Retina (tissue), 1 donor: ENCODE measurements at regions not wholly inside any gene's neighbourhood (a gene's known extent, or its start where the extent isn't known, plus 50 kb on each side); places are given as distances from the start of the nearest gene placed in this dataset.
"Not testable (repeated sequence)": the region's sequence is repeated elsewhere in the genome, so short reads cannot be mapped to it uniquely, and the experiment has no call there.

Source experiments
- DNase-seq: peaks from one replicate; pipeline ENCODE4 v3.0.0-alpha.2; 2016

GRCh38 chrX:121457096-121457495, 409.7 kb downstream of the GLUD2 start:
- DNase-seq, result no peak

GRCh38 chrX:121479406-121479805, 432.0 kb downstream of the GLUD2 start:
- DNase-seq, result no peak

- no peak for DNase-seq
Observed at GRCh38 chrX:121496966-121497365, 449.6 kb downstream of the GLUD2 start.

GRCh38 chrX:121504153-121504552, 456.7 kb downstream of the GLUD2 start:
- no peak for DNase-seq

GRCh38 chrX:121546317-121546716, 498.9 kb downstream of the GLUD2 start:
- no peak for DNase-seq

GRCh38 chrX:121558886-121559285, 511.5 kb downstream of the GLUD2 start:
- DNase-seq, result no peak

GRCh38 chrX:121562616-121563015, 515.2 kb downstream of the GLUD2 start:
- DNase-seq, result no peak

- no peak for DNase-seq
Observed at GRCh38 chrX:121569609-121570008, 522.2 kb downstream of the GLUD2 start.

- no peak for DNase-seq
Observed at GRCh38 chrX:121570072-121570841, 522.8 kb downstream of the GLUD2 start.

GRCh38 chrX:121571333-121571732, 523.9 kb downstream of the GLUD2 start:
- DNase-seq, result no peak

- not testable (repeated sequence) for DNase-seq
Observed at GRCh38 chrX:121574384-121574783, 527.0 kb downstream of the GLUD2 start.

- no peak for DNase-seq
Observed at GRCh38 chrX:121579016-121579760, 531.8 kb downstream of the GLUD2 start.

GRCh38 chrX:121581885-121582284, 534.5 kb downstream of the GLUD2 start:
- DNase-seq, result no peak

- DNase-seq, result no peak
Observed at GRCh38 chrX:121585626-121586025, 538.2 kb downstream of the GLUD2 start.

GRCh38 chrX:121592884-121593283, 545.5 kb downstream of the GLUD2 start:
- no peak for DNase-seq

GRCh38 chrX:121598356-121598755, 550.9 kb downstream of the GLUD2 start:
- no peak for DNase-seq

- no peak for DNase-seq
Observed at GRCh38 chrX:121635141-121635540, 587.7 kb downstream of the GLUD2 start.

- DNase-seq, result no peak
Observed at GRCh38 chrX:121639781-121640180, 592.4 kb downstream of the GLUD2 start.

GRCh38 chrX:121641560-121641959, 594.1 kb downstream of the GLUD2 start:
- DNase-seq, result no peak

GRCh38 chrX:121642415-121642814, 595.0 kb downstream of the GLUD2 start:
- DNase-seq, result no peak

GRCh38 chrX:121649417-121649816, 602.0 kb downstream of the GLUD2 start:
- no peak for DNase-seq

GRCh38 chrX:121655276-121655675, 607.9 kb downstream of the GLUD2 start:
- DNase-seq, result no peak

- no peak for DNase-seq
Observed at GRCh38 chrX:121666171-121666570, 618.8 kb downstream of the GLUD2 start.

GRCh38 chrX:121671649-121672048, 624.2 kb downstream of the GLUD2 start:
- DNase-seq, result no peak
